Panc1 (cell line): ENCODE measurements at regions not wholly inside any gene's neighbourhood (a gene's known extent, or its start where the extent isn't known, plus 50 kb on each side); places are given as distances from the start of the nearest gene placed in this dataset.

Source experiments
- ATAC-seq: fragments of 200-7000 bp; cut with Tn5 transposase; 2 replicates; pipeline ENCODE4 v1.9.1; 2020; ENCODE audit warnings: mild to moderate bottlenecking, moderate library complexity
- BruUV-seq: library from RNA; stranded (reverse); fragments of 400-500 nt; replicated peaks from 2 replicates; lab custom pipeline; 2021; lab: Mats Ljungman, UMichigan
- CTCF ChIA-PET: fragments of 300-600 bp; sonication (Branson Sonifier 250); formaldehyde crosslinking; loops from one replicate; lab custom pipeline; 2022; ENCODE audit warnings: antibody characterized with exemption; lab: Charles Lee
- POLR2A ChIA-PET: fragments of 300-600 bp; sonication (Branson Sonifier 250); formaldehyde crosslinking; loops from one replicate; lab custom pipeline; 2022; ENCODE audit warnings: antibody characterized with exemption; lab: Charles Lee
- DNase-seq: peaks from one replicate; pipeline ENCODE4 v3.0.0-alpha.2; 2010; ENCODE audit warnings: low read depth, low spot score
- H3K27ac ChIP-seq: 2 replicates; pipeline ENCODE4 v1.5.1; 2011; ENCODE audit warnings: mild to moderate bottlenecking, low read length, inconsistent platforms
- H3K27me3 ChIP-seq: fragments of 200-500 bp; sonication (Bioruptor generic); 2 replicates; pipeline ENCODE4 v1.6.0; 2014; ENCODE audit warnings: low read length, inconsistent platforms; ENCODE audit not compliant: control insufficient read depth, insufficient read depth
- H3K36me3 ChIP-seq: fragments of 200-500 bp; sonication (Bioruptor generic); 2 replicates; pipeline ENCODE4 v1.5.1; 2014; ENCODE audit warnings: inconsistent platforms, mild to moderate bottlenecking, low read length, moderate library complexity; ENCODE audit not compliant: control insufficient read depth, insufficient read depth
- H3K4me1 ChIP-seq: 2 replicates; pipeline ENCODE4 v1.5.1; 2011; ENCODE audit warnings: inconsistent platforms, mild to moderate bottlenecking, low read length, moderate library complexity; ENCODE audit not compliant: control insufficient read depth, insufficient read depth
- H3K4me3 ChIP-seq, 2 experiments: 2 replicates each; pipeline ENCODE4 v1.5.1; 2011 to 2012; ENCODE audit warnings: low read depth in 2 of 2, low read length in 2 of 2, mild to moderate bottlenecking in 2 of 2, inconsistent platforms in 1 of 2, moderate library complexity in 1 of 2
- H3K9me3 ChIP-seq: fragments of 200-500 bp; sonication (Bioruptor generic); 2 replicates; pipeline ENCODE4 v1.5.1; 2014; ENCODE audit warnings: low read depth, mild to moderate bottlenecking, inconsistent platforms, low read length, moderate library complexity; ENCODE audit not compliant: control insufficient read depth, insufficient read depth
- POLR2AphosphoS5 ChIP-seq: IDR thresholded peaks from 2 replicates; pipeline ENCODE4 v1.6.1; 2012; ENCODE audit warnings: mild to moderate bottlenecking, low read depth, low read length, moderate library complexity
- SIN3A ChIP-seq: IDR thresholded peaks from 2 replicates; pipeline ENCODE4 v1.6.1; 2012; ENCODE audit warnings: low read depth, mild to moderate bottlenecking, low read length, moderate library complexity, borderline replicate concordance; ENCODE audit not compliant: insufficient read depth
- TCF7L2 ChIP-seq: IDR thresholded peaks from 2 replicates; pipeline ENCODE4 v1.6.1; 2011; ENCODE audit warnings: mild to moderate bottlenecking, low read depth, low read length, inconsistent platforms
- in situ Hi-C: cut with HindIII; loops from 2 replicates; pipeline ENCODE4 v1.10.0; 2016; ENCODE audit warnings: low sequenced_read_pairs, low pct_unique_long_range_greater_than_20kb
- intact Hi-C: fragments of 100-400 bp; cut with micrococcal nuclease; formaldehyde crosslinking; loops from one replicate; pipeline ENCODE4 v1.10.0; 2022; ENCODE audit not compliant: unreplicated experiment
- TF ChIP-seq, protein P1 (sequence below), 2 experiments: IDR thresholded peaks; 2 replicates each; pipeline ENCODE4 v1.6.1; 2011 to 2012; ENCODE audit warnings: low read depth in 2 of 2, control low read depth in 1 of 2, low read length in 1 of 2, mild to moderate bottlenecking in 1 of 2, moderate library complexity in 1 of 2; ENCODE audit not compliant: insufficient read depth in 1 of 2
- TF ChIP-seq, protein P2 (sequence below): fragments of 450-650 bp; IDR thresholded peaks from 2 replicates; pipeline ENCODE4 v1.5.1; 2017; ENCODE audit warnings: mild to moderate bottlenecking

DNA sequence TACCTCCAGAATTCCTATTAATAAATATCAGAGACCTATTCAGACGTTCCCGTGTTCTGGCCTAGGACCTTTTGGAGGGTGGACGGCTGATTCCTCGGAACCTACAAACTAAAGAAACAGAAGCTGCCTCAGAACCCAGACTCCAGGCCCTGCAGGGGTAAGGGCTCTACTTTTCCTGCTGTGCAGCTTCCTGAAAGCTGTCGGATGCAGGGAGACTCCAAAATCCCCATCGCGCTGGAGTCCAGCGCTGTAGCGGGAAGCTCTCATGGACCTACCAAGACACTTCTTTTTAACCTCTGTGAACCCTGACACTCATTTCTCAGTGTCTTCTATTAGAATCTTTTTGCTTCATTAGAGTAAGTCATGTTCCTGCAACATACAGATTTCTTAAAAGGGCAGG, 244.5 kb upstream of the PITRM1 start:
- no TSS peak for BruUV-seq
- no peak for DNase-seq
- Histone ChIP-seq H3K4me3 (no peak overlapping the region), H3K27me3 (no peaks in the 10 kb centered on the region), H3K9me3 (no peaks in the 10 kb centered on the region), H3K27ac (no peak overlapping the region), H3K4me1 (no peaks in the 10 kb centered on the region), H3K36me3 (no peaks in the 10 kb centered on the region)
- no peak for ATAC-seq
- ChIA-PET POLR2A (no interaction called here), CTCF (no interaction called here)
- intact Hi-C loops = no loop called here
- in situ Hi-C loops = no loop called here
- TF ChIP-seq TCF7L2 (no peak), POLR2AphosphoS5 (no peak), SIN3A (no peak)
- TF ChIP-seq, protein P1, sequence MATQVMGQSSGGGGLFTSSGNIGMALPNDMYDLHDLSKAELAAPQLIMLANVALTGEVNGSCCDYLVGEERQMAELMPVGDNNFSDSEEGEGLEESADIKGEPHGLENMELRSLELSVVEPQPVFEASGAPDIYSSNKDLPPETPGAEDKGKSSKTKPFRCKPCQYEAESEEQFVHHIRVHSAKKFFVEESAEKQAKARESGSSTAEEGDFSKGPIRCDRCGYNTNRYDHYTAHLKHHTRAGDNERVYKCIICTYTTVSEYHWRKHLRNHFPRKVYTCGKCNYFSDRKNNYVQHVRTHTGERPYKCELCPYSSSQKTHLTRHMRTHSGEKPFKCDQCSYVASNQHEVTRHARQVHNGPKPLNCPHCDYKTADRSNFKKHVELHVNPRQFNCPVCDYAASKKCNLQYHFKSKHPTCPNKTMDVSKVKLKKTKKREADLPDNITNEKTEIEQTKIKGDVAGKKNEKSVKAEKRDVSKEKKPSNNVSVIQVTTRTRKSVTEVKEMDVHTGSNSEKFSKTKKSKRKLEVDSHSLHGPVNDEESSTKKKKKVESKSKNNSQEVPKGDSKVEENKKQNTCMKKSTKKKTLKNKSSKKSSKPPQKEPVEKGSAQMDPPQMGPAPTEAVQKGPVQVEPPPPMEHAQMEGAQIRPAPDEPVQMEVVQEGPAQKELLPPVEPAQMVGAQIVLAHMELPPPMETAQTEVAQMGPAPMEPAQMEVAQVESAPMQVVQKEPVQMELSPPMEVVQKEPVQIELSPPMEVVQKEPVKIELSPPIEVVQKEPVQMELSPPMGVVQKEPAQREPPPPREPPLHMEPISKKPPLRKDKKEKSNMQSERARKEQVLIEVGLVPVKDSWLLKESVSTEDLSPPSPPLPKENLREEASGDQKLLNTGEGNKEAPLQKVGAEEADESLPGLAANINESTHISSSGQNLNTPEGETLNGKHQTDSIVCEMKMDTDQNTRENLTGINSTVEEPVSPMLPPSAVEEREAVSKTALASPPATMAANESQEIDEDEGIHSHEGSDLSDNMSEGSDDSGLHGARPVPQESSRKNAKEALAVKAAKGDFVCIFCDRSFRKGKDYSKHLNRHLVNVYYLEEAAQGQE (IDR thresholded peaks at IDR 0.05; ENCODE audit: insufficient read depth in 1 of 2, low read depth in 2 of 2, low read length in 1 of 2) = no peak
- TF ChIP-seq, protein P2, sequence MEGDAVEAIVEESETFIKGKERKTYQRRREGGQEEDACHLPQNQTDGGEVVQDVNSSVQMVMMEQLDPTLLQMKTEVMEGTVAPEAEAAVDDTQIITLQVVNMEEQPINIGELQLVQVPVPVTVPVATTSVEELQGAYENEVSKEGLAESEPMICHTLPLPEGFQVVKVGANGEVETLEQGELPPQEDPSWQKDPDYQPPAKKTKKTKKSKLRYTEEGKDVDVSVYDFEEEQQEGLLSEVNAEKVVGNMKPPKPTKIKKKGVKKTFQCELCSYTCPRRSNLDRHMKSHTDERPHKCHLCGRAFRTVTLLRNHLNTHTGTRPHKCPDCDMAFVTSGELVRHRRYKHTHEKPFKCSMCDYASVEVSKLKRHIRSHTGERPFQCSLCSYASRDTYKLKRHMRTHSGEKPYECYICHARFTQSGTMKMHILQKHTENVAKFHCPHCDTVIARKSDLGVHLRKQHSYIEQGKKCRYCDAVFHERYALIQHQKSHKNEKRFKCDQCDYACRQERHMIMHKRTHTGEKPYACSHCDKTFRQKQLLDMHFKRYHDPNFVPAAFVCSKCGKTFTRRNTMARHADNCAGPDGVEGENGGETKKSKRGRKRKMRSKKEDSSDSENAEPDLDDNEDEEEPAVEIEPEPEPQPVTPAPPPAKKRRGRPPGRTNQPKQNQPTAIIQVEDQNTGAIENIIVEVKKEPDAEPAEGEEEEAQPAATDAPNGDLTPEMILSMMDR = no peak

DNA sequence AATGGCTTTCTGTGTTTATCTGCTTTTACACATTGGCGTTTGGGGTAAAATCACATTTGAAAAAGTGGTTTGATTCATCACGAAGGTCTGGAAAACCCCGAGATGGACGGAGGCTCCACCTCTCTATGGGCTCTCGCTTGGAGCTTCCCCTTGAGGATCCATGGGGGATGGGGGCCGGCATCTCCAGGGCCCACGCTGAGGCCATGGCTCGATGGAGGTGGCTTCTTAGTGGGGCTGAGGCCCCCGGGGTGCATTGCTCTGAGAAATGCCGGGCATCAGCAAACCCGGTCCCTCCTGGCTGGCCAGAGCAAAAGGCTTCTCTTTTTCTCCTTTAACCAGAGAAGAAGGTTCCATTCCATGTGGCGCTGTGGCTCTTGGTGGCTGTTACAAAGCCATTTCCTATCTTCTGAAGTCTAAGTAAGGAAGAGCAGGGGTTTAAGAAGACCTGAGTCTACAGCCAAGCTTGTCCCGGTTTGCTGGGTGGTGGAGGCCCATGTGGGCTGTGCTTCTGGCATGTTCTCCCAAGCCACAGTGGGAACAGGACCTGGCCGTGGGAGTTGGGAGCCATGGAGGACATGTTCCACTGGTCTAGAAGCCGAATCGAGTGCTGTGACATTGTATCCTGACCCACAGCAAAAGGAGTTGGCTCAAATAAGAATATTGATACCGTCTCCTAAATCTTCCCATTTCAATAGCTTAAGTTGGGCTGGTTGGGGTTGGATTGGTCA, 243.5 kb upstream of the PITRM1 start:
- CTCF ChIA-PET = no interaction called here

More for the DNA sequence above, 243.5 kb upstream of the PITRM1 start:
- Histone ChIP-seq H3K4me1 (no peaks in the 10 kb centered on the region), H3K27ac (no peak overlapping the region), H3K27me3 (no peaks in the 10 kb centered on the region), H3K9me3 (no peaks in the 10 kb centered on the region), H3K36me3 (no peaks in the 10 kb centered on the region), H3K4me3 (no peak overlapping the region)
- BruUV-seq = no TSS peak
- intact Hi-C loops (no loop called here), in situ Hi-C loops (no loop called here)
- TF ChIP-seq, protein P2 = no peak
- TF ChIP-seq TCF7L2 (no peak), SIN3A (no peak), POLR2AphosphoS5 (no peak)
- TF ChIP-seq, protein P1 (IDR thresholded peaks at IDR 0.05; ENCODE audit: insufficient read depth in 1 of 2, low read depth in 2 of 2, low read length in 1 of 2) = no peak
- POLR2A ChIA-PET = no interaction called here
- no peak for ATAC-seq
- DNase-seq = no peak
